ENCODE measurements at regions not wholly inside any gene's neighbourhood (a gene's known extent, or its start where the extent isn't known, plus 50 kb on each side); places are given as distances from the start of the nearest gene placed in this dataset.

- H3K27me3 ChIP-seq (ENCODE audit: control insufficient read depth, extremely low read depth, insufficient read depth, low read length), result no peaks in the 10 kb centered on the region
- H3K9ac ChIP-seq (ENCODE audit: control insufficient read depth, extremely low read depth, insufficient read depth, low read length), result no peak overlapping the region
- TF ChIP-seq, protein P1, sequence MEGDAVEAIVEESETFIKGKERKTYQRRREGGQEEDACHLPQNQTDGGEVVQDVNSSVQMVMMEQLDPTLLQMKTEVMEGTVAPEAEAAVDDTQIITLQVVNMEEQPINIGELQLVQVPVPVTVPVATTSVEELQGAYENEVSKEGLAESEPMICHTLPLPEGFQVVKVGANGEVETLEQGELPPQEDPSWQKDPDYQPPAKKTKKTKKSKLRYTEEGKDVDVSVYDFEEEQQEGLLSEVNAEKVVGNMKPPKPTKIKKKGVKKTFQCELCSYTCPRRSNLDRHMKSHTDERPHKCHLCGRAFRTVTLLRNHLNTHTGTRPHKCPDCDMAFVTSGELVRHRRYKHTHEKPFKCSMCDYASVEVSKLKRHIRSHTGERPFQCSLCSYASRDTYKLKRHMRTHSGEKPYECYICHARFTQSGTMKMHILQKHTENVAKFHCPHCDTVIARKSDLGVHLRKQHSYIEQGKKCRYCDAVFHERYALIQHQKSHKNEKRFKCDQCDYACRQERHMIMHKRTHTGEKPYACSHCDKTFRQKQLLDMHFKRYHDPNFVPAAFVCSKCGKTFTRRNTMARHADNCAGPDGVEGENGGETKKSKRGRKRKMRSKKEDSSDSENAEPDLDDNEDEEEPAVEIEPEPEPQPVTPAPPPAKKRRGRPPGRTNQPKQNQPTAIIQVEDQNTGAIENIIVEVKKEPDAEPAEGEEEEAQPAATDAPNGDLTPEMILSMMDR (optimal IDR thresholded peaks at IDR 0.05 in 1 of 3, IDR thresholded peaks at IDR 0.05 in 1 of 3, conservative IDR thresholded peaks at IDR 0.05 in 1 of 3; ENCODE audit: extremely low read depth in 1 of 3, insufficient read depth in 2 of 3, low read length in 3 of 3), result no peak
- no peak for TF ChIP-seq EZH2 (IDR thresholded peaks at IDR 0.05; ENCODE audit: low read length)
- H3K4me3 ChIP-seq (ENCODE audit: control insufficient read depth in 2 of 3, extremely low read depth in 1 of 3, insufficient read depth in 2 of 3, low read depth in 1 of 3, low read length in 3 of 3), result no peak overlapping the region
- H3K9me3 ChIP-seq (ENCODE audit: control insufficient read depth, low read depth, low read length), result no peaks in the 10 kb centered on the region
- DNase-seq (ENCODE audit: low read depth, low spot score) (peak; percentile 28), FAIRE-seq (no peak)
- no peaks in the 10 kb centered on the region for H3K79me2 ChIP-seq (ENCODE audit: control insufficient read depth, insufficient read depth, low read length)
- no peaks in the 10 kb centered on the region for H4K20me1 ChIP-seq (ENCODE audit: control insufficient read depth, extremely low read depth, insufficient read depth, low read length)
- dilution Hi-C loops (cut with MboI; ENCODE audit: extremely low pct_ligation_motif_present, low sequenced_read_pairs), result no loop called here
- no peak overlapping the region for H2AFZ ChIP-seq (ENCODE audit: control insufficient read depth, low read length)
- peaks cover 12% of the 10 kb centered on the region for H3K4me1 ChIP-seq (ENCODE audit: control insufficient read depth, extremely low read depth, insufficient read depth, low read length)
- H3K36me3 ChIP-seq (ENCODE audit: control insufficient read depth in 2 of 2, extremely low read depth in 1 of 2, insufficient read depth in 2 of 2, low read length in 2 of 2), result no peaks in the 10 kb centered on the region
- H3K4me2 ChIP-seq (ENCODE audit: control insufficient read depth, extremely low read depth, insufficient read depth, low read depth, low read length), result no peak overlapping the region
- no peaks in the 10 kb centered on the region for H3K9me1 ChIP-seq (ENCODE audit: control insufficient read depth, extremely low read depth, insufficient read depth, low read length)
- H3K27ac ChIP-seq (ENCODE audit: control insufficient read depth, insufficient read depth, low read length), result no peak overlapping the region
These were observed 161.0 kb upstream of the POT1 start for GRCh38 chr7:125090596-125090995.

DNA sequence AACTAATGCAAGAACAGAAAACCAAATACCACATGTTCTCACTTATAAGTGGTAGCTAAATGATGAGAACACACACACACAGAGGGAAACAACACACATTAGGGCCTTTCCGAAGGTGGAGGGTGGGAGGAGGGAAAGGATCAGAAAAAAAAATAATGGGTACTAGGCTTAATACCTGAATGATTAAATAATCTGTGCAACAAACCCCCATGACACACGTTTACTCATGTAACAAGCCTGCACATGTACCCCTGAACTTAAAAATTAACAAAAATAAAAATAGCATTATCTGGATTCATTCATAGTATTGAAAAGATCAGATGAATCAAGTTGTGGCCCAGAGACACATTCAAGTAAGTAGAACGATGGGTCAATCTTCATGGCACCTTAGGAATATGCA lies 159.5 kb upstream of the POT1 start:
- no peak overlapping the region for H3K4me3 ChIP-seq (ENCODE audit: control insufficient read depth in 2 of 3, extremely low read depth in 1 of 3, insufficient read depth in 2 of 3, low read depth in 1 of 3, low read length in 3 of 3)
- H3K4me2 ChIP-seq (ENCODE audit: control insufficient read depth, extremely low read depth, insufficient read depth, low read depth, low read length), result peak overlapping the region; percentile 18
- no peaks in the 10 kb centered on the region for H3K27me3 ChIP-seq (ENCODE audit: control insufficient read depth, extremely low read depth, insufficient read depth, low read length)
- H3K9ac ChIP-seq (ENCODE audit: control insufficient read depth, extremely low read depth, insufficient read depth, low read length), result no peak overlapping the region
- H2AFZ ChIP-seq (ENCODE audit: control insufficient read depth, low read length), result no peak overlapping the region
- H3K27ac ChIP-seq (ENCODE audit: control insufficient read depth, insufficient read depth, low read length), result peak overlapping the region; percentile 34
- peak; percentile 25 for DNase-seq (ENCODE audit: low read depth, low spot score)
- TF ChIP-seq, protein P1 (optimal IDR thresholded peaks at IDR 0.05 in 1 of 3, IDR thresholded peaks at IDR 0.05 in 1 of 3, conservative IDR thresholded peaks at IDR 0.05 in 1 of 3; ENCODE audit: extremely low read depth in 1 of 3, insufficient read depth in 2 of 3, low read length in 3 of 3), result no peak
- TF ChIP-seq EZH2 (IDR thresholded peaks at IDR 0.05; ENCODE audit: low read length), result no peak
- peaks cover 12% of the 10 kb centered on the region for H3K4me1 ChIP-seq (ENCODE audit: control insufficient read depth, extremely low read depth, insufficient read depth, low read length)
- no peak for FAIRE-seq
- no peaks in the 10 kb centered on the region for H3K79me2 ChIP-seq (ENCODE audit: control insufficient read depth, insufficient read depth, low read length)
- dilution Hi-C loops (cut with MboI; ENCODE audit: extremely low pct_ligation_motif_present, low sequenced_read_pairs), result no loop called here
- H3K36me3 ChIP-seq (ENCODE audit: control insufficient read depth in 2 of 2, extremely low read depth in 1 of 2, insufficient read depth in 2 of 2, low read length in 2 of 2), result no peaks in the 10 kb centered on the region
- H3K9me1 ChIP-seq (ENCODE audit: control insufficient read depth, extremely low read depth, insufficient read depth, low read length), result no peaks in the 10 kb centered on the region
- no peaks in the 10 kb centered on the region for H4K20me1 ChIP-seq (ENCODE audit: control insufficient read depth, extremely low read depth, insufficient read depth, low read length)
- H3K9me3 ChIP-seq (ENCODE audit: control insufficient read depth, low read depth, low read length), result no peaks in the 10 kb centered on the region

All from keratinocyte (primary cell).